MM.1S (cell line): ENCODE measurements at regions not wholly inside any gene's neighbourhood (a gene's known extent, or its start where the extent isn't known, plus 50 kb on each side); places are given as distances from the start of the nearest gene placed in this dataset.

ENCODE experiments used
- DNase-seq: peaks from one replicate; pipeline ENCODE4 v3.0.0-alpha.2; 2015
- H2AFZ ChIP-seq: fragments of 300-600 bp; sonication (generic); 2 replicates; pipeline ENCODE4 v1.6.0; 2016; ENCODE audit warnings: antibody characterized with exemption, low read length
- H3F3A ChIP-seq: fragments of 300-600 bp; sonication (generic); 2 replicates; pipeline ENCODE4 v1.6.1; 2016; ENCODE audit warnings: mild to moderate bottlenecking, antibody characterized with exemption, low read length, moderate library complexity, mixed read lengths; ENCODE audit not compliant: insufficient read depth
- H3K27ac ChIP-seq: fragments of 300-600 bp; sonication (generic); 2 replicates; pipeline ENCODE4 v1.5.1; 2016; ENCODE audit warnings: mild to moderate bottlenecking, low read length
- H3K27me3 ChIP-seq: fragments of 300-600 bp; sonication (generic); replicated peaks from 2 replicates; pipeline ENCODE4 v1.6.0; 2016; ENCODE audit warnings: low read length; ENCODE audit not compliant: insufficient read depth
- H3K36me3 ChIP-seq: fragments of 300-600 bp; sonication (generic); replicated peaks from 2 replicates; pipeline ENCODE4 v1.6.1; 2016; ENCODE audit warnings: mild to moderate bottlenecking, low read length, mixed read lengths; ENCODE audit not compliant: insufficient read depth
- H3K4me1 ChIP-seq: fragments of 300-600 bp; sonication (generic); 2 replicates; pipeline ENCODE4 v1.6.1; 2016; ENCODE audit warnings: low read length, mixed read lengths
- H3K4me2 ChIP-seq: fragments of 300-600 bp; sonication (generic); 2 replicates; pipeline ENCODE4 v1.6.0; 2016; ENCODE audit warnings: low read depth, low read length
- H3K4me3 ChIP-seq: fragments of 300-600 bp; sonication (generic); 2 replicates; pipeline ENCODE4 v1.5.1; 2016; ENCODE audit warnings: low read length, mixed read lengths
- H3K79me2 ChIP-seq: fragments of 300-600 bp; sonication (generic); 2 replicates; pipeline ENCODE4 v1.6.1; 2016; ENCODE audit warnings: mixed run types, low read length, mixed read lengths
- H3K9ac ChIP-seq: fragments of 300-600 bp; sonication (generic); 2 replicates; pipeline ENCODE4 v1.6.1; 2016; ENCODE audit warnings: low read length, mixed read lengths
- H3K9me2 ChIP-seq: fragments of 300-600 bp; sonication (generic); replicated peaks from 2 replicates; pipeline ENCODE4 v1.6.1; 2016; ENCODE audit warnings: mild to moderate bottlenecking, low read length, mixed read lengths; ENCODE audit not compliant: insufficient read depth
- H3K9me3 ChIP-seq: fragments of 300-600 bp; sonication (generic); replicated peaks from 2 replicates; pipeline ENCODE4 v1.6.1; 2016; ENCODE audit warnings: mild to moderate bottlenecking, low read length, mixed read lengths; ENCODE audit not compliant: insufficient read depth
- H4K20me1 ChIP-seq: fragments of 300-600 bp; sonication (generic); 2 replicates; pipeline ENCODE4 v1.6.1; 2016; ENCODE audit warnings: mild to moderate bottlenecking, low read length, moderate library complexity, mixed read lengths; ENCODE audit not compliant: insufficient read depth
- CTCF ChIP-seq: fragments of 300-600 bp; sonication (generic); IDR thresholded peaks from 2 replicates; pipeline ENCODE4 v1.5.1; 2016; ENCODE audit warnings: antibody characterized with exemption, low read length, mixed read lengths
- EZH2 ChIP-seq: fragments of 300-600 bp; sonication (generic); optimal IDR thresholded peaks from 2 replicates; pipeline ENCODE3; 2017; ENCODE audit warnings: low read depth, mild to moderate bottlenecking, antibody characterized with exemption, low read length, mixed read lengths
- EZH2phosphoT487 ChIP-seq: fragments of 300-600 bp; sonication (generic); IDR thresholded peaks from 2 replicates; pipeline ENCODE4 v1.6.1; 2018; ENCODE audit warnings: antibody characterized with exemption, low read length

DNA sequence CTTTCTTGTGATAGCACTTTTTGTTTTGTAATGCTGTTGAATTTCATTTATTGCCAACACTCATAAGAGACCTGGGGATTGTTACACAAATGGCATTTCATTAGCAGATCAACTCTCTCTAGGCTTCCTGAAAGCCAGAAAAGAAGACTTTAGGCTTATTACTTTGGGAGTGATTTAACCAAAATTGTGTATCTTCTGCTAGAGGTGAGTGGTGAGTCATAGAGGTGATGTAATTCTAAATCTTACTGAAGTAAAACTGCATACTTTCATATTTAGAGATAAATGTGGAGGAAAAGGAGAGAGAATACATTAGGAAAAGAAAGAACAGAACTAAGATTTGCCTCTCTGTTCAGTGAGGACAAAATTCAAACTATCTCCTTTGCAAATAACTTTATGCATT, 304.7 kb upstream of the RGS17 start:
- no peaks in the 10 kb centered on the region for H3K9me3 ChIP-seq
- no peak for DNase-seq
- no peak overlapping the region for H3K9ac ChIP-seq
- H3K27ac ChIP-seq, result no peak overlapping the region
- no peaks in the 10 kb centered on the region for H3K4me1 ChIP-seq
- TF ChIP-seq EZH2phosphoT487 (no peak), EZH2 (no peak), CTCF (no peak)
- no peaks in the 10 kb centered on the region for H3K36me3 ChIP-seq
- no peaks in the 10 kb centered on the region for H4K20me1 ChIP-seq
- no peak overlapping the region for H3K4me3 ChIP-seq
- H3K4me2 ChIP-seq, result no peak overlapping the region
- H3F3A ChIP-seq, result no peaks in the 10 kb centered on the region
- no peaks in the 10 kb centered on the region for H3K79me2 ChIP-seq
- H3K9me2 ChIP-seq, result no peaks in the 10 kb centered on the region
- no peaks in the 10 kb centered on the region for H3K27me3 ChIP-seq
- no peak overlapping the region for H2AFZ ChIP-seq

GRCh38 chr6:153425536-153425935, 294.5 kb upstream of the RGS17 start:
- TF ChIP-seq CTCF (no peak), EZH2 (no peak), EZH2phosphoT487 (no peak)
- H3K9me2 ChIP-seq, result no peaks in the 10 kb centered on the region
- DNase-seq, result no peak
- no peaks in the 10 kb centered on the region for H3K9me3 ChIP-seq
- H3K4me3 ChIP-seq, result no peak overlapping the region
- H3K27me3 ChIP-seq, result no peaks in the 10 kb centered on the region
- H3F3A ChIP-seq, result no peaks in the 10 kb centered on the region
- no peak overlapping the region for H3K4me2 ChIP-seq
- no peak overlapping the region for H3K27ac ChIP-seq
- no peak overlapping the region for H3K9ac ChIP-seq
- H3K36me3 ChIP-seq, result no peaks in the 10 kb centered on the region
- H3K4me1 ChIP-seq, result no peaks in the 10 kb centered on the region
- no peaks in the 10 kb centered on the region for H4K20me1 ChIP-seq
- no peak overlapping the region for H2AFZ ChIP-seq
- no peaks in the 10 kb centered on the region for H3K79me2 ChIP-seq

- H3K9ac ChIP-seq, result no peak overlapping the region
- no peak overlapping the region for H3K4me3 ChIP-seq
- no peaks in the 10 kb centered on the region for H4K20me1 ChIP-seq
- H2AFZ ChIP-seq, result no peak overlapping the region
- no peaks in the 10 kb centered on the region for H3K79me2 ChIP-seq
- no peaks in the 10 kb centered on the region for H3K36me3 ChIP-seq
- H3K4me2 ChIP-seq, result no peak overlapping the region
- no peaks in the 10 kb centered on the region for H3K9me2 ChIP-seq
- DNase-seq, result no peak
- no peaks in the 10 kb centered on the region for H3K27me3 ChIP-seq
- H3F3A ChIP-seq, result no peaks in the 10 kb centered on the region
- TF ChIP-seq EZH2 (no peak), EZH2phosphoT487 (no peak), CTCF (no peak)
- no peak overlapping the region for H3K27ac ChIP-seq
- no peaks in the 10 kb centered on the region for H3K9me3 ChIP-seq
- H3K4me1 ChIP-seq, result no peaks in the 10 kb centered on the region
Observed at GRCh38 chr6:153424719-153425400, 293.8 kb upstream of the RGS17 start.
